ENCODE measurements at regions not wholly inside any gene's neighbourhood (a gene's known extent, or its start where the extent isn't known, plus 50 kb on each side); places are given as distances from the start of the nearest gene placed in this dataset.

GRCh38 chr2:22890132-22890531 is 494.8 kb upstream of the KLHL29 start:
- TF ChIP-seq, protein P1, sequence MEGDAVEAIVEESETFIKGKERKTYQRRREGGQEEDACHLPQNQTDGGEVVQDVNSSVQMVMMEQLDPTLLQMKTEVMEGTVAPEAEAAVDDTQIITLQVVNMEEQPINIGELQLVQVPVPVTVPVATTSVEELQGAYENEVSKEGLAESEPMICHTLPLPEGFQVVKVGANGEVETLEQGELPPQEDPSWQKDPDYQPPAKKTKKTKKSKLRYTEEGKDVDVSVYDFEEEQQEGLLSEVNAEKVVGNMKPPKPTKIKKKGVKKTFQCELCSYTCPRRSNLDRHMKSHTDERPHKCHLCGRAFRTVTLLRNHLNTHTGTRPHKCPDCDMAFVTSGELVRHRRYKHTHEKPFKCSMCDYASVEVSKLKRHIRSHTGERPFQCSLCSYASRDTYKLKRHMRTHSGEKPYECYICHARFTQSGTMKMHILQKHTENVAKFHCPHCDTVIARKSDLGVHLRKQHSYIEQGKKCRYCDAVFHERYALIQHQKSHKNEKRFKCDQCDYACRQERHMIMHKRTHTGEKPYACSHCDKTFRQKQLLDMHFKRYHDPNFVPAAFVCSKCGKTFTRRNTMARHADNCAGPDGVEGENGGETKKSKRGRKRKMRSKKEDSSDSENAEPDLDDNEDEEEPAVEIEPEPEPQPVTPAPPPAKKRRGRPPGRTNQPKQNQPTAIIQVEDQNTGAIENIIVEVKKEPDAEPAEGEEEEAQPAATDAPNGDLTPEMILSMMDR (IDR thresholded peaks at IDR 0.05), result no peak
- Histone ChIP-seq H3K9me3 (no peaks in the 10 kb centered on the region), H3K27ac (no peak overlapping the region), H3K4me1 (no peaks in the 10 kb centered on the region), H3K27me3 (no peaks in the 10 kb centered on the region), H3K4me3 (no peak overlapping the region), H3K36me3 (no peaks in the 10 kb centered on the region)
- intact Hi-C loops (cut with DNase I; ENCODE audit: low total_unique reads), result no loop called here
- DNase-seq, result no peak

DNA sequence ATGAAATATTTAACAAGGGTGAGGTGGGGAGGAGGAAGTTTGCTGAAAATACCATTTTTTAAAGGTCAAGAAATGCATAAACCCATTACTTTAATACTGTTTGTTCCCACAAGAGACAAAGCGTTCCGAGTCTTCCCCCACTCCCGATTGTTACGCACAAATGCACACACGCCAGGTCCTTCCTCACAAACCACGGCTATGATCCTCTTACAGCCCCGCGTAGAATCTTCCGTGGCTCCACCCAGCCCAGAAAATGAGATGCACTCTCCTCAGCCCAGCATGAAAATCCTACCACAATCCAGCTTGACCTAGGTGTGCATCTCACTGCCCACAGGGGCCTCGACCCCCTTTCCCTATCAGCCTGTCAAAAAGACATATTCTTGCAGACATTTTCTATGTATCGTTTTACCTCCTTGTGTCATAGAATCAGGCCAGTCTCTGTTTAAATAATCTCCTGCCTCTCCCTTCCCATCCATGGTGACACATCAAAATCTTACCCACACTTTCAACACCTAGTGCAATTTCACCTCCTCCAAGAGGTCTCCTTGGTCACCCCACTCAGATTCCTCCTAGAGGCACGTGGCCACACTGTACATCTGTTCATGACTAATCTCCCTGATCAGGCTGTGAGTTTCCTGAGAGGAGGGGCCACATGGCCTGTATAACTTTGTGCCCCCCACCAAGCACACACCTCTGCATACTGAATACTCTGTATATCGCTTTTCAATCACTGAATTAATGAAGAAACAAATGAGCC is 491.0 kb upstream of the KLHL29 start:
- DNase-seq, result no peak
- Histone ChIP-seq H3K27me3 (no peaks in the 10 kb centered on the region), H3K27ac (no peak overlapping the region)

GRCh38 chr2:22894761-22895160 is 490.2 kb upstream of the KLHL29 start:
- TF ChIP-seq, protein P1 (IDR thresholded peaks at IDR 0.05), result no peak
- no peak for DNase-seq
- no peaks in the 10 kb centered on the region for H3K27me3 ChIP-seq
- no peaks in the 10 kb centered on the region for H3K36me3 ChIP-seq
- H3K9me3 ChIP-seq, result no peaks in the 10 kb centered on the region
- intact Hi-C loops (cut with DNase I; ENCODE audit: low total_unique reads), result no loop called here
- H3K27ac ChIP-seq, result no peak overlapping the region
- H3K4me1 ChIP-seq, result no peaks in the 10 kb centered on the region
- no peak overlapping the region for H3K4me3 ChIP-seq

More for the DNA sequence above, 491.0 kb upstream of the KLHL29 start:
- no peaks in the 10 kb centered on the region for H3K9me3 ChIP-seq
- H3K36me3 ChIP-seq, result no peaks in the 10 kb centered on the region
- TF ChIP-seq, protein P1 (IDR thresholded peaks at IDR 0.05), result no peak
- no peak overlapping the region for H3K4me3 ChIP-seq
- intact Hi-C loops (cut with DNase I; ENCODE audit: low total_unique reads), result no loop called here
- no peaks in the 10 kb centered on the region for H3K4me1 ChIP-seq

GRCh38 chr2:22897428-22897827 is 487.6 kb upstream of the KLHL29 start:
- no peak overlapping the region for H3K27ac ChIP-seq
- H3K36me3 ChIP-seq, result no peaks in the 10 kb centered on the region
- H3K4me3 ChIP-seq, result no peak overlapping the region
- no peaks in the 10 kb centered on the region for H3K27me3 ChIP-seq
- no peaks in the 10 kb centered on the region for H3K9me3 ChIP-seq
- no peaks in the 10 kb centered on the region for H3K4me1 ChIP-seq
- DNase-seq, result no peak
- intact Hi-C loops (cut with DNase I; ENCODE audit: low total_unique reads), result no loop called here
- TF ChIP-seq, protein P1 (IDR thresholded peaks at IDR 0.05), result no peak

DNA sequence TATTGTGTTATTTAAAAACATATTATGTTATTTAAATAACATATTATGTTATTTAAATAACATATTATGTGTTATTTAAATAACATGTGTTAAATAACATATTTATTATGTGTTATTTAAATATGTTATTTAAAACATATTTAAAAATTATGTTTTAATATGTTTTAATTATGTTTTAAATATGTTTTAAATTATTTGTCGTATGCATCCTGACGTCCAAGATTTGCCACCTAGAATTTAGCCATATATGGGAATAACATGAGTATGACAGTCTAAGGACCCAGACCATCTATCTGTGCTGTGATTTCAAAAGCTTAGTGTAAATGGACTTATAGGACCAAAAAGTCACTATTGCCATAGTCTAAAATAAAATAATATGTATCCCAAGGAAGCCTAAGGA is 484.3 kb upstream of the KLHL29 start:
- no peak overlapping the region for H3K27ac ChIP-seq
- intact Hi-C loops (cut with DNase I; ENCODE audit: low total_unique reads), result no loop called here

More for the DNA sequence above, 484.3 kb upstream of the KLHL29 start:
- no peak overlapping the region for H3K4me3 ChIP-seq
- TF ChIP-seq, protein P1 (IDR thresholded peaks at IDR 0.05), result no peak
- no peaks in the 10 kb centered on the region for H3K4me1 ChIP-seq
- H3K27me3 ChIP-seq, result no peaks in the 10 kb centered on the region
- H3K9me3 ChIP-seq, result no peaks in the 10 kb centered on the region
- no peak for DNase-seq
- no peaks in the 10 kb centered on the region for H3K36me3 ChIP-seq
